Hepatocyte (in vitro differentiated cells): ENCODE measurements at regions not wholly inside any gene's neighbourhood (a gene's known extent, or its start where the extent isn't known, plus 50 kb on each side); places are given as distances from the start of the nearest gene placed in this dataset.

Source experiments
- EZH2 ChIP-seq: fragments of 200-600 bp; sonication (generic); IDR thresholded peaks from 2 replicates; pipeline ENCODE4 v1.6.1; 2016; ENCODE audit warnings: antibody characterized with exemption, mild to moderate bottlenecking, borderline replicate concordance
- TF ChIP-seq, protein P1 (sequence below): fragments of 200-600 bp; sonication (generic); IDR thresholded peaks from 2 replicates; pipeline ENCODE4 v1.5.1; 2016; ENCODE audit warnings: antibody characterized with exemption, mild to moderate bottlenecking; ENCODE audit not compliant: poor library complexity

DNA sequence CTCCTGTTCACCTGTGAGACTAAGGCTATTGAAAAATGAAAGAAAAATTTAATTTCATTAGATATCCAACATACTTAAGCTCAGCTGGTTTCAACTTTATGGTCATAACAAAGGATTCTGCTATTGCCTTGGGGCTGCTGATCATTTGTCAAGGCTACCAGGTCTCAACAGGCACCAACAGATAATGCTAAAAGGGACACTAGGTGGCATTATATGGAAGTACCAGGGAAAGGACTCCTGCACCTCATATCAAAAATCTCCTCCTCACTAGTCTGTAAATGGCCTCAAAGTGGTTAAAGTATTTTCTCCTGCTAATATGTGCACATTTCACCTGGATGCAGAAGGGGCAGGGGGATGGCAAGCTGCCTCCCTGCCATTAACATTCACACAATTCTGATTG lies 167.9 kb upstream of the REG3A start:
- no peak for TF ChIP-seq EZH2
- TF ChIP-seq, protein P1, sequence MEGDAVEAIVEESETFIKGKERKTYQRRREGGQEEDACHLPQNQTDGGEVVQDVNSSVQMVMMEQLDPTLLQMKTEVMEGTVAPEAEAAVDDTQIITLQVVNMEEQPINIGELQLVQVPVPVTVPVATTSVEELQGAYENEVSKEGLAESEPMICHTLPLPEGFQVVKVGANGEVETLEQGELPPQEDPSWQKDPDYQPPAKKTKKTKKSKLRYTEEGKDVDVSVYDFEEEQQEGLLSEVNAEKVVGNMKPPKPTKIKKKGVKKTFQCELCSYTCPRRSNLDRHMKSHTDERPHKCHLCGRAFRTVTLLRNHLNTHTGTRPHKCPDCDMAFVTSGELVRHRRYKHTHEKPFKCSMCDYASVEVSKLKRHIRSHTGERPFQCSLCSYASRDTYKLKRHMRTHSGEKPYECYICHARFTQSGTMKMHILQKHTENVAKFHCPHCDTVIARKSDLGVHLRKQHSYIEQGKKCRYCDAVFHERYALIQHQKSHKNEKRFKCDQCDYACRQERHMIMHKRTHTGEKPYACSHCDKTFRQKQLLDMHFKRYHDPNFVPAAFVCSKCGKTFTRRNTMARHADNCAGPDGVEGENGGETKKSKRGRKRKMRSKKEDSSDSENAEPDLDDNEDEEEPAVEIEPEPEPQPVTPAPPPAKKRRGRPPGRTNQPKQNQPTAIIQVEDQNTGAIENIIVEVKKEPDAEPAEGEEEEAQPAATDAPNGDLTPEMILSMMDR, result no peak
